Retinal pigment epithelial cell (primary cell): ENCODE measurements at regions not wholly inside any gene's neighbourhood (a gene's known extent, or its start where the extent isn't known, plus 50 kb on each side); places are given as distances from the start of the nearest gene placed in this dataset.

ENCODE experiments used
- DNase-seq: peaks from one replicate; pipeline ENCODE4 v3.0.0-alpha.2; 2010; ENCODE audit warnings: low read depth
- H3K4me3 ChIP-seq: 2 replicates; pipeline ENCODE4 v1.5.1; 2011; ENCODE audit warnings: mild to moderate bottlenecking, low read length, control low read depth, moderate library complexity
- CTCF ChIP-seq: conservative IDR thresholded peaks from 2 replicates; pipeline ENCODE4 v1.5.1; 2011; ENCODE audit warnings: low read depth, low read length, control low read depth, inconsistent platforms

- no peak overlapping the region for H3K4me3 ChIP-seq
- no peak for DNase-seq
- no peak for TF ChIP-seq CTCF
Observed at GRCh38 chr15:91603384-91604080, 250.0 kb upstream of the SLCO3A1 start.

- DNase-seq, result no peak
- no peak for TF ChIP-seq CTCF
- H3K4me3 ChIP-seq, result no peak overlapping the region
Observed at GRCh38 chr15:91604122-91604521, 249.4 kb upstream of the SLCO3A1 start.

GRCh38 chr15:91605576-91605975, 247.9 kb upstream of the SLCO3A1 start:
- DNase-seq, result no peak
- no peak overlapping the region for H3K4me3 ChIP-seq
- TF ChIP-seq CTCF, result peak; percentile 7

GRCh38 chr15:91609231-91609630, 244.3 kb upstream of the SLCO3A1 start:
- H3K4me3 ChIP-seq, result no peak overlapping the region
- DNase-seq, result no peak
- TF ChIP-seq CTCF, result no peak

GRCh38 chr15:91609966-91610365, 243.5 kb upstream of the SLCO3A1 start:
- no peak for DNase-seq
- TF ChIP-seq CTCF, result no peak
- no peak overlapping the region for H3K4me3 ChIP-seq

- no peak for DNase-seq
- H3K4me3 ChIP-seq, result no peak overlapping the region
- no peak for TF ChIP-seq CTCF
Observed at GRCh38 chr15:91611561-91612323, 241.8 kb upstream of the SLCO3A1 start.

- TF ChIP-seq CTCF, result no peak
- no peak for DNase-seq
- no peak overlapping the region for H3K4me3 ChIP-seq
Observed at GRCh38 chr15:91620229-91620628, 233.3 kb upstream of the SLCO3A1 start.
